HL-60 (cell line): ENCODE measurements at regions not wholly inside any gene's neighbourhood (a gene's known extent, or its start where the extent isn't known, plus 50 kb on each side); places are given as distances from the start of the nearest gene placed in this dataset.

Experiments
- POLR2AphosphoS5 ChIP-seq: IDR thresholded peaks from 2 replicates; pipeline ENCODE4 v1.6.1; 2012; ENCODE audit warnings: low read depth
- TF ChIP-seq, protein P1 (sequence below): IDR thresholded peaks from one replicate; pipeline ENCODE4 v1.5.1; 2011; ENCODE audit warnings: low read length, control low read depth, inconsistent platforms; ENCODE audit not compliant: insufficient read depth

DNA sequence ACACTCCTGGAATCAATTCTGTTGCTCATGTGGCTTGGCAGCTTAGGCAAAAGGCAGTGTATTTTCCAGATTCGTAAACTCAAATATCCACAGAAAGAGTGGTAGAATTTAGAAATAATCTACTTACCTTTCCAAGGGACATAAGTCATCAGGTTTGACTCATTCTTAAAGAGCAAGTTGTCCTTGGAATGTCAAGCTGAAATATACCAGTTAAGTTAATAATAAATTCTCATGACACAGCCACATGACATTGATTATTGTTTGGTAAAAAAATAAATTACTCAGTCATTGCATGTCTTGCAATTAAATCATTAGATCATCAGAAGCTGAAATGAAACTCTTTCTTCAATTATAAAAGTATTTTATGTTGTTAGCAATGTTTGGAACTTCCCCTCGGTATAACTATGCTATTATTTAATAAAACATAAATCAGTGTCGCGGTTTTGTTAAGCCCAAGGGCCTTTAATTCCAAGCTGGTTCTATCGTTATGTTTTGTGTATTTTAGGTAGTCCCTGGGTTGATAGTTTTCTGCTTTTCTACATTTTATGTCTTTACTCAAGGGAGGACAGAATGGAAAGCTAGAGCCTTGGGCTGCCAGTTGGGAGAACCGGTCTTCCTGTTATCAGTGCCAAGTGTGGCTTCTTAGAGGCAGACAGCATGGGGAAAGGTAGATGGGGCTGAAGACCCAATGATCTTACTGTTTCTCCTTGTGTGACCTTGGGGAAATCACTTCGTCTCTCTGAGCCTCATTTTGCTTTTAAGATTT lies 79.3 kb upstream of the PRLR start:
- TF ChIP-seq, protein P1, sequence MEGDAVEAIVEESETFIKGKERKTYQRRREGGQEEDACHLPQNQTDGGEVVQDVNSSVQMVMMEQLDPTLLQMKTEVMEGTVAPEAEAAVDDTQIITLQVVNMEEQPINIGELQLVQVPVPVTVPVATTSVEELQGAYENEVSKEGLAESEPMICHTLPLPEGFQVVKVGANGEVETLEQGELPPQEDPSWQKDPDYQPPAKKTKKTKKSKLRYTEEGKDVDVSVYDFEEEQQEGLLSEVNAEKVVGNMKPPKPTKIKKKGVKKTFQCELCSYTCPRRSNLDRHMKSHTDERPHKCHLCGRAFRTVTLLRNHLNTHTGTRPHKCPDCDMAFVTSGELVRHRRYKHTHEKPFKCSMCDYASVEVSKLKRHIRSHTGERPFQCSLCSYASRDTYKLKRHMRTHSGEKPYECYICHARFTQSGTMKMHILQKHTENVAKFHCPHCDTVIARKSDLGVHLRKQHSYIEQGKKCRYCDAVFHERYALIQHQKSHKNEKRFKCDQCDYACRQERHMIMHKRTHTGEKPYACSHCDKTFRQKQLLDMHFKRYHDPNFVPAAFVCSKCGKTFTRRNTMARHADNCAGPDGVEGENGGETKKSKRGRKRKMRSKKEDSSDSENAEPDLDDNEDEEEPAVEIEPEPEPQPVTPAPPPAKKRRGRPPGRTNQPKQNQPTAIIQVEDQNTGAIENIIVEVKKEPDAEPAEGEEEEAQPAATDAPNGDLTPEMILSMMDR, result no peak
- TF ChIP-seq POLR2AphosphoS5, result no peak
